ENCODE measurements at regions not wholly inside any gene's neighbourhood (a gene's known extent, or its start where the extent isn't known, plus 50 kb on each side); places are given as distances from the start of the nearest gene placed in this dataset.

GRCh38 chr12:124484526-124484953 is 82.9 kb downstream of the NCOR2 start:
- Histone ChIP-seq H2AK5ac (ENCODE audit: low read length) (no peak overlapping the region), H3K27ac (ENCODE audit: low read depth, low read length) (no peak overlapping the region), H4K8ac (ENCODE audit: low read depth, low read length) (no peak overlapping the region), H3K18ac (ENCODE audit: low read length) (no peak overlapping the region), H3K79me1 (ENCODE audit: low read length) (peaks cover 28% of the 10 kb centered on the region), H3K4ac (ENCODE audit: low read depth, low read length) (no peak overlapping the region), H3K27me3 (ENCODE audit: insufficient read depth, low read length, poor library complexity) (no peaks in the 10 kb centered on the region), H2BK15ac (replicated peaks; ENCODE audit: low read depth) (no peak overlapping the region), H3K36me3 (ENCODE audit: control insufficient read depth, insufficient read depth, low read length) (peaks cover 3% of the 10 kb centered on the region), H2BK5ac (ENCODE audit: low read length) (no peak overlapping the region), H4K5ac (ENCODE audit: low read length) (no peak overlapping the region), H3K56ac (ENCODE audit: low read length) (no peak overlapping the region), H3K9ac (ENCODE audit: low read length) (no peak overlapping the region), H3K4me3 (ENCODE audit: low read length) (no peak overlapping the region), H3K4me1 (ENCODE audit: control insufficient read depth, low read depth, low read length) (no peaks in the 10 kb centered on the region), H3K79me2 (ENCODE audit: control insufficient read depth, insufficient read depth, low read length) (peaks cover 20% of the 10 kb centered on the region), H2BK120ac (ENCODE audit: low read depth, low read length) (no peak overlapping the region), H3K4me2 (ENCODE audit: low read length) (no peak overlapping the region), H3K23ac (ENCODE audit: low read length) (no peak overlapping the region)
- no CpG with 5 or more reads among the region's 10 CpGs for WGBS (ENCODE audit: extremely low coverage, insufficient coverage, low lambda C conversion rate)
- DNase-seq, result no peak

DNA sequence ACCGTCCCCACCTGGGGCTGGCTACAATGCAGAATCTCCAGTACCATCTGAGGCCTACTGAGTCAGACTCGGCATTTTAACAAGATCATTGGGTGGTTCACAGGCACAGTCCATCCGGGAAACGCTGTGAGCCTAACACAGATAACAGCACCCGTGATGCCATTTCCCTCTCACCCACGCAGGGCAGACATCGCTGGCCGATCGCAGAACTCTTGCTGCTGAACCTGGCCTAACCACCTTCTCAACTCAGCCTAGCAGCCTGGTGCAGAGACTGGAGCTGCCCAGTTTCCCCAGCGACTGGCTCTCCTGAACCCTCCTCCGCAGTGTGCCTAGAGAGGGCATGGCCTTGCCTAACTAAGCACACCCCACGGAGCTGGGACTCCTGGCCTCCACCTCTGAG is 83.3 kb downstream of the NCOR2 start:
- H3K36me3 ChIP-seq (ENCODE audit: control insufficient read depth, insufficient read depth, low read length), result peaks cover 3% of the 10 kb centered on the region

DNA sequence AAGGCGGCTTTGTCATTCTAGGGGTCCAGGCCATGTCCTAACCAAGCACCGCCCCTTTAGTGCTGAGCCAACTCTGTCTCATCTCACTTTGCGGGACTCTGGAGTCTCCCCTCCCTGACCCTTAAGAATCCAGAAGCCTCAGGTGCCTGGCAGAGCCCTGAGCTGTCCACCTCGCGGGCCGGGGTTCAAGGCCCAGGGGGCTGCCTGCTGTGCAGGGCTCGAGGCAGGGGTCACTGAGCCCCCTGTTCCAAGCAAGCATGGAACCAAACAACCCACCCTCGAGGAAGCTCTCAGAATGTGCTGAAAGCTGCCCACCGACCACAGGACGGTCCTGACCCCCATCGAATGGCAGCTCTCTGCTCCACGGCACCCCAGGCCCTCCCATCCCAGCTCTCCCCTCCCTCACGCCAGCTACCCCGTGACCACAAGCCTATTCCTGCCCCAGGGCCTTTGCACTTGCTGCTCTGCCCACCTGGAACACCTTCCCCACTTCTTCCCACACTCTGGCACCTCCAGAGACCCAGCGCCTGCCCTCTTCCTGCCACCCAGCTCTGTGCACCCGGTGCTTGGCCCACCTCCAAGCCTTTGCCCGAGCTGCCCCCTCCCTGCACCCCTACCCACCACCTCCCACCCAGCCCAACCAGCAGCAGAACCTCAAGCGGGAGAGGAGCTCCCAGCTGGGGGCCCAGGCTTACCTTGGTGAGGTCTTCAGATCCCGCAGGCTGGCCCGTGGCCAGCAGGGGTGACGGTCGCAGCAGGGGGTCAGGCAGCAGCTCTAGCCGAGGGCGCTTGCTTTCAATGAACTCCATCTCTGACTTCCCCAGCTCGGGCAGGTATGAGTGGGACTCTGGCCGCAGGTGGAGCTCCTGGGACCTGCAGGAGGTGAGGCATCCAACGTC is 84.3 kb downstream of the NCOR2 start:
- Histone ChIP-seq H3K79me2 (ENCODE audit: control insufficient read depth, insufficient read depth, low read length) (peaks cover 13% of the 10 kb centered on the region), H4K5ac (ENCODE audit: low read length) (no peak overlapping the region), H3K36me3 (ENCODE audit: control insufficient read depth, insufficient read depth, low read length) (peaks cover 3% of the 10 kb centered on the region), H2AK5ac (ENCODE audit: low read length) (no peak overlapping the region), H3K27me3 (ENCODE audit: insufficient read depth, low read length, poor library complexity) (no peaks in the 10 kb centered on the region), H3K4me1 (ENCODE audit: control insufficient read depth, low read depth, low read length) (no peaks in the 10 kb centered on the region), H3K4me3 (ENCODE audit: low read length) (no peak overlapping the region), H3K9ac (ENCODE audit: low read length) (no peak overlapping the region), H3K27ac (ENCODE audit: low read depth, low read length) (no peak overlapping the region), H3K79me1 (ENCODE audit: low read length) (peaks cover 28% of the 10 kb centered on the region), H3K56ac (ENCODE audit: low read length) (no peak overlapping the region), H3K4ac (ENCODE audit: low read depth, low read length) (no peak overlapping the region), H3K18ac (ENCODE audit: low read length) (no peak overlapping the region), H4K8ac (ENCODE audit: low read depth, low read length) (no peak overlapping the region), H3K23ac (ENCODE audit: low read length) (no peak overlapping the region), H2BK15ac (replicated peaks; ENCODE audit: low read depth) (no peak overlapping the region), H2BK120ac (ENCODE audit: low read depth, low read length) (no peak overlapping the region), H2BK5ac (ENCODE audit: low read length) (no peak overlapping the region), H3K4me2 (ENCODE audit: low read length) (no peak overlapping the region)
- no peak for DNase-seq
- WGBS (ENCODE audit: extremely low coverage, insufficient coverage, low lambda C conversion rate), result no CpG with 5 or more reads among the region's 27 CpGs

More for the DNA sequence above, 83.3 kb downstream of the NCOR2 start:
- no peak overlapping the region for H3K4ac ChIP-seq (ENCODE audit: low read depth, low read length)
- no peak overlapping the region for H4K5ac ChIP-seq (ENCODE audit: low read length)
- no peak overlapping the region for H2AK5ac ChIP-seq (ENCODE audit: low read length)
- no peaks in the 10 kb centered on the region for H3K4me1 ChIP-seq (ENCODE audit: control insufficient read depth, low read depth, low read length)
- no peak overlapping the region for H2BK5ac ChIP-seq (ENCODE audit: low read length)
- H3K56ac ChIP-seq (ENCODE audit: low read length), result no peak overlapping the region
- no peak overlapping the region for H3K4me2 ChIP-seq (ENCODE audit: low read length)
- no peaks in the 10 kb centered on the region for H3K27me3 ChIP-seq (ENCODE audit: insufficient read depth, low read length, poor library complexity)
- no peak overlapping the region for H2BK15ac ChIP-seq (replicated peaks; ENCODE audit: low read depth)
- peaks cover 28% of the 10 kb centered on the region for H3K79me1 ChIP-seq (ENCODE audit: low read length)
- no peak overlapping the region for H3K27ac ChIP-seq (ENCODE audit: low read depth, low read length)
- peaks cover 16% of the 10 kb centered on the region for H3K79me2 ChIP-seq (ENCODE audit: control insufficient read depth, insufficient read depth, low read length)
- no peak overlapping the region for H3K18ac ChIP-seq (ENCODE audit: low read length)
- H2BK120ac ChIP-seq (ENCODE audit: low read depth, low read length), result no peak overlapping the region
- WGBS (ENCODE audit: extremely low coverage, insufficient coverage, low lambda C conversion rate), result no CpG with 5 or more reads among the region's 12 CpGs
- H4K8ac ChIP-seq (ENCODE audit: low read depth, low read length), result no peak overlapping the region
- no peak for DNase-seq
- H3K4me3 ChIP-seq (ENCODE audit: low read length), result no peak overlapping the region
- no peak overlapping the region for H3K23ac ChIP-seq (ENCODE audit: low read length)
- no peak overlapping the region for H3K9ac ChIP-seq (ENCODE audit: low read length)

DNA sequence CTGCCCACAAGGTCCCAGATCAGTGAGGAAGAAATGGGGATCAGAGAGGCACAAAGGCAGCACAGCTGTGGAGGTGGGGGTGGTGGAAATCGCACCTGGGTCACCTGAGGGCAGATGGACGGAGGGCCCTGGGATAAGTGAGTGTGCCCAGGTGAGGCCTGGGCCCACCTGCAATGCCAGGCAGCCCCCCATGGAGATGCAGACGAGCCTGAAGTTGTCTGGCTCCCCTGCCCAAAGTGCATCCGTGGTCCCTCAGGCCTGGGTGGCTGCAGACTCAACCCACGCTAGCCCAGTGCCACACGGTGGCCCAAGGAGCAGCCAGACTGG is 84.9 kb downstream of the NCOR2 start:
- H3K27ac ChIP-seq (ENCODE audit: low read depth, low read length), result no peak overlapping the region

GRCh38 chr12:124481772-124482566 is 85.4 kb downstream of the NCOR2 start:
- no peak for DNase-seq
- H3K18ac ChIP-seq (ENCODE audit: low read length), result no peak overlapping the region
- no peak overlapping the region for H2BK15ac ChIP-seq (replicated peaks; ENCODE audit: low read depth)
- no peak overlapping the region for H2BK5ac ChIP-seq (ENCODE audit: low read length)
- no peak overlapping the region for H3K27ac ChIP-seq (ENCODE audit: low read depth, low read length)
- WGBS (ENCODE audit: extremely low coverage, insufficient coverage, low lambda C conversion rate), result no CpG with 5 or more reads among the region's 19 CpGs
- H3K79me1 ChIP-seq (ENCODE audit: low read length), result peaks cover 23% of the 10 kb centered on the region
- no peak overlapping the region for H2AK5ac ChIP-seq (ENCODE audit: low read length)
- H3K36me3 ChIP-seq (ENCODE audit: control insufficient read depth, insufficient read depth, low read length), result peaks cover 3% of the 10 kb centered on the region
- H3K4me2 ChIP-seq (ENCODE audit: low read length), result no peak overlapping the region
- no peak overlapping the region for H3K23ac ChIP-seq (ENCODE audit: low read length)
- H3K27me3 ChIP-seq (ENCODE audit: insufficient read depth, low read length, poor library complexity), result no peaks in the 10 kb centered on the region
- no peak overlapping the region for H3K9ac ChIP-seq (ENCODE audit: low read length)
- H3K4me1 ChIP-seq (ENCODE audit: control insufficient read depth, low read depth, low read length), result no peaks in the 10 kb centered on the region
- no peak overlapping the region for H4K8ac ChIP-seq (ENCODE audit: low read depth, low read length)
- no peak overlapping the region for H2BK120ac ChIP-seq (ENCODE audit: low read depth, low read length)
- H3K56ac ChIP-seq (ENCODE audit: low read length), result no peak overlapping the region
- H3K4me3 ChIP-seq (ENCODE audit: low read length), result no peak overlapping the region
- H3K4ac ChIP-seq (ENCODE audit: low read depth, low read length), result no peak overlapping the region
- H4K5ac ChIP-seq (ENCODE audit: low read length), result no peak overlapping the region
- peaks cover 6% of the 10 kb centered on the region for H3K79me2 ChIP-seq (ENCODE audit: control insufficient read depth, insufficient read depth, low read length)

More for the DNA sequence above, 84.9 kb downstream of the NCOR2 start:
- Histone ChIP-seq H2AK5ac (ENCODE audit: low read length) (no peak overlapping the region), H3K4me2 (ENCODE audit: low read length) (no peak overlapping the region), H2BK15ac (replicated peaks; ENCODE audit: low read depth) (no peak overlapping the region), H3K4me1 (ENCODE audit: control insufficient read depth, low read depth, low read length) (no peaks in the 10 kb centered on the region), H2BK5ac (ENCODE audit: low read length) (no peak overlapping the region), H4K5ac (ENCODE audit: low read length) (no peak overlapping the region), H3K79me1 (ENCODE audit: low read length) (peaks cover 28% of the 10 kb centered on the region), H3K56ac (ENCODE audit: low read length) (no peak overlapping the region), H3K27me3 (ENCODE audit: insufficient read depth, low read length, poor library complexity) (no peaks in the 10 kb centered on the region), H3K79me2 (ENCODE audit: control insufficient read depth, insufficient read depth, low read length) (peaks cover 9% of the 10 kb centered on the region), H4K8ac (ENCODE audit: low read depth, low read length) (no peak overlapping the region), H3K23ac (ENCODE audit: low read length) (no peak overlapping the region), H3K18ac (ENCODE audit: low read length) (no peak overlapping the region), H3K4me3 (ENCODE audit: low read length) (no peak overlapping the region), H3K36me3 (ENCODE audit: control insufficient read depth, insufficient read depth, low read length) (peaks cover 3% of the 10 kb centered on the region), H3K4ac (ENCODE audit: low read depth, low read length) (no peak overlapping the region), H2BK120ac (ENCODE audit: low read depth, low read length) (no peak overlapping the region), H3K9ac (ENCODE audit: low read length) (no peak overlapping the region)
- DNase-seq, result no peak
- WGBS (ENCODE audit: extremely low coverage, insufficient coverage, low lambda C conversion rate), result no CpG with 5 or more reads among the region's 6 CpGs

All from mesendoderm (in vitro differentiated cells).